Activated naive CD4-positive, alpha-beta T cell treated with anti-CD3 and anti-CD28 coated beads, Interleukin-2, amount 10 ng/mL, durations not matched to agents 7 days and 5 days (primary cell): ENCODE measurements at regions not wholly inside any gene's neighbourhood (a gene's known extent, or its start where the extent isn't known, plus 50 kb on each side); places are given as distances from the start of the nearest gene placed in this dataset.

Experiments used
- CTCF ChIA-PET: fragments of 350-600 bp; sonication (Branson Sonifier 250); formaldehyde crosslinking; loops from one replicate; lab custom pipeline; 2021; ENCODE audit warnings: antibody characterized with exemption; lab: Charles Lee
- DNase-seq: peaks from one replicate; pipeline ENCODE4 v3.0.0-alpha.2; 2020
- H3K27ac Mint-ChIP-seq: one replicate; pipeline ENCODE4 v1.8.0; 2021; ENCODE audit warnings: mild to moderate bottlenecking, moderate library complexity, mixed read lengths
- H3K27me3 Mint-ChIP-seq: one replicate; pipeline ENCODE4 v1.8.0; 2021; ENCODE audit warnings: mild to moderate bottlenecking, mixed read lengths
- H3K36me3 Mint-ChIP-seq: one replicate; pipeline ENCODE4 v1.8.0; 2021; ENCODE audit warnings: mixed read lengths
- H3K4me1 Mint-ChIP-seq: one replicate; pipeline ENCODE4 v1.8.0; 2021; ENCODE audit warnings: mixed read lengths
- H3K4me3 Mint-ChIP-seq: one replicate; pipeline ENCODE4 v1.8.0; 2021; ENCODE audit warnings: mild to moderate bottlenecking, moderate library complexity, mixed read lengths
- H3K9me3 Mint-ChIP-seq: one replicate; pipeline ENCODE4 v1.8.0; 2021; ENCODE audit warnings: mixed read lengths

DNA sequence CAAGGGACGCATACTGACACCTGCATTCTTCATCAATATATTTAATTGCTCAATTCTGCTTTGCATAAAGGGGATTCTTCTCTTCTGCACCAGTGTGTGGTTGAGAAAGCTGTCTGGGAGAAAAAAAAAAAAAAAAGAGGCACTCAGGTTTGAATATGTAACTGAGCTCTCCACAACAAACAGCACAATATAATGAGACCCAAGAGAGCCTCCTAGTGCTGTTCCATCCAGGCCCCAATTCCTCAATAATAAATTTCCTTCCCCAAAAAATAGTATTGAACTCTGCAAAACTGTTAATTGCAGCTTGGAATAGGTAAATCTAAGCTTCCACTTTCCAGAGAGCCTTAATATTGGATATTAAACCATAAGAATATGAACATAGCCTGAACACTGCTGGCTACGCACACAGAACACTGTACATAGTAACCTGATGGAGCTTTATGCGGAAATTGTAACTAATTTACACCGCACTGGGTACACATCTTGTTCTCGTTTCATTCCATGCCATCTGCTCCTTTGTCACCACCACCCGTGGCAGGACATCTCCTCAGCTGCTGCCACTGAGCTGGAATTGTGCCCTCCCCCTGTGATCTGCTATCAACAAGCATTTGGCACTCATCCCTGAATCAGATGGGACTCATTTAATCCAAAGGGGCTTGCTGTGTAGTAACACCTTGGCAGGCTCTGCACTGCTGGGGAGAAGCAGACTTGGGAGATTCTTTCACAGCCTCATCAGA lies 272.0 kb downstream of the HHIPL2 start:
- H3K27me3 Mint-ChIP-seq, result no peaks in the 10 kb centered on the region
- no peak overlapping the region for H3K4me3 Mint-ChIP-seq
- DNase-seq, result no peak
- H3K36me3 Mint-ChIP-seq, result no peaks in the 10 kb centered on the region
- H3K4me1 Mint-ChIP-seq, result no peaks in the 10 kb centered on the region
- H3K27ac Mint-ChIP-seq, result no peak overlapping the region
- H3K9me3 Mint-ChIP-seq, result no peaks in the 10 kb centered on the region
- CTCF ChIA-PET, result interaction anchor here (0.7 kb wide), 1 partner anchor 811 kb away, joined by 4 read pairs; no protein-coding TSS in a partner anchor

- no peak for DNase-seq
- Mint-ChIP-seq H3K36me3 (no peaks in the 10 kb centered on the region), H3K4me1 (no peaks in the 10 kb centered on the region), H3K27me3 (no peaks in the 10 kb centered on the region), H3K9me3 (no peaks in the 10 kb centered on the region), H3K27ac (no peak overlapping the region), H3K4me3 (no peak overlapping the region)
- CTCF ChIA-PET, result interaction anchor here (0.7 kb wide), 1 partner anchor 812 kb away, joined by 4 read pairs; no protein-coding TSS in a partner anchor
These were observed 272.7 kb downstream of the HHIPL2 start for GRCh38 chr1:222275001-222275728.

- H3K9me3 Mint-ChIP-seq, result no peaks in the 10 kb centered on the region
- no peaks in the 10 kb centered on the region for H3K36me3 Mint-ChIP-seq
- CTCF ChIA-PET, result no interaction called here
- no peaks in the 10 kb centered on the region for H3K4me1 Mint-ChIP-seq
- DNase-seq, result no peak
- H3K27ac Mint-ChIP-seq, result no peak overlapping the region
- no peaks in the 10 kb centered on the region for H3K27me3 Mint-ChIP-seq
- H3K4me3 Mint-ChIP-seq, result no peak overlapping the region
These were observed 281.4 kb downstream of the HHIPL2 start for GRCh38 chr1:222266223-222267196.

DNA sequence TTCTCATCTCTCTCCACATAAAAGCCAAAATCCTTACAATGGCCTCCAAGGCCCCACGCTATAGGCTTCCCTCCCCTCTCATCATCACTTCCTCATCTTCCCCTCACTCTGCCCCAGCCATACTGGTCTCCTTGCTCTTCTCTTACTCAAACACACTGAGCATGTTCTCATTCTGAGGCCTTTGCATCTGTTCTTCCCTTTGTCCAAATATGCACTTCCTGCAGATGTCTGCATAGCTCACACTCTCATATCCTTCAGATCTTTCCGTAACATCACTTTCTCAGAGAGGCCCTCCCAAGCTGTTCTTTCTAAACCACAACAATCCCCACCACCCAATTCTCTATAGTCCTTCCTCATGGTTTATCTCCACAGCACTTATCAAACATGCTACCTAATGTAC lies 284.1 kb downstream of the HHIPL2 start:
- CTCF ChIA-PET, result no interaction called here
- DNase-seq, result no peak
- Mint-ChIP-seq H3K27ac (no peak overlapping the region), H3K36me3 (no peaks in the 10 kb centered on the region), H3K9me3 (no peaks in the 10 kb centered on the region), H3K4me1 (no peaks in the 10 kb centered on the region), H3K27me3 (no peaks in the 10 kb centered on the region), H3K4me3 (no peak overlapping the region)

GRCh38 chr1:222257027-222257426 lies 290.9 kb downstream of the HHIPL2 start:
- CTCF ChIA-PET, result no interaction called here
- DNase-seq, result no peak
- Mint-ChIP-seq H3K9me3 (no peaks in the 10 kb centered on the region), H3K27ac (no peak overlapping the region), H3K27me3 (no peaks in the 10 kb centered on the region), H3K36me3 (no peaks in the 10 kb centered on the region), H3K4me3 (no peak overlapping the region), H3K4me1 (no peaks in the 10 kb centered on the region)

GRCh38 chr1:222256058-222256457 lies 291.8 kb downstream of the HHIPL2 start:
- DNase-seq, result no peak
- no peaks in the 10 kb centered on the region for H3K9me3 Mint-ChIP-seq
- H3K4me3 Mint-ChIP-seq, result no peak overlapping the region
- H3K27ac Mint-ChIP-seq, result no peak overlapping the region
- H3K27me3 Mint-ChIP-seq, result no peaks in the 10 kb centered on the region
- no peaks in the 10 kb centered on the region for H3K4me1 Mint-ChIP-seq
- H3K36me3 Mint-ChIP-seq, result no peaks in the 10 kb centered on the region
- CTCF ChIA-PET, result interaction anchor here (0.6 kb wide), 1 partner anchor 798 kb away, joined by 4 read pairs; no protein-coding TSS in a partner anchor

GRCh38 chr1:222252788-222253187 lies 295.1 kb downstream of the HHIPL2 start:
- H3K9me3 Mint-ChIP-seq, result no peaks in the 10 kb centered on the region
- H3K4me1 Mint-ChIP-seq, result no peaks in the 10 kb centered on the region
- H3K27me3 Mint-ChIP-seq, result no peaks in the 10 kb centered on the region
- H3K4me3 Mint-ChIP-seq, result no peak overlapping the region
- CTCF ChIA-PET, result no interaction called here
- H3K36me3 Mint-ChIP-seq, result no peaks in the 10 kb centered on the region
- no peak overlapping the region for H3K27ac Mint-ChIP-seq
- DNase-seq, result no peak

- Mint-ChIP-seq H3K36me3 (no peaks in the 10 kb centered on the region), H3K4me1 (no peaks in the 10 kb centered on the region), H3K9me3 (no peaks in the 10 kb centered on the region), H3K4me3 (no peak overlapping the region), H3K27me3 (no peaks in the 10 kb centered on the region), H3K27ac (no peak overlapping the region)
- no peak for DNase-seq
- CTCF ChIA-PET, result no interaction called here
These were observed 296.1 kb downstream of the HHIPL2 start for GRCh38 chr1:222251847-222252246.

GRCh38 chr1:222250376-222250775 lies 297.5 kb downstream of the HHIPL2 start:
- H3K4me3 Mint-ChIP-seq, result no peak overlapping the region
- no peaks in the 10 kb centered on the region for H3K36me3 Mint-ChIP-seq
- no peak overlapping the region for H3K27ac Mint-ChIP-seq
- no peak for DNase-seq
- no peaks in the 10 kb centered on the region for H3K27me3 Mint-ChIP-seq
- H3K4me1 Mint-ChIP-seq, result no peaks in the 10 kb centered on the region
- no peaks in the 10 kb centered on the region for H3K9me3 Mint-ChIP-seq
- CTCF ChIA-PET, result no interaction called here

DNA sequence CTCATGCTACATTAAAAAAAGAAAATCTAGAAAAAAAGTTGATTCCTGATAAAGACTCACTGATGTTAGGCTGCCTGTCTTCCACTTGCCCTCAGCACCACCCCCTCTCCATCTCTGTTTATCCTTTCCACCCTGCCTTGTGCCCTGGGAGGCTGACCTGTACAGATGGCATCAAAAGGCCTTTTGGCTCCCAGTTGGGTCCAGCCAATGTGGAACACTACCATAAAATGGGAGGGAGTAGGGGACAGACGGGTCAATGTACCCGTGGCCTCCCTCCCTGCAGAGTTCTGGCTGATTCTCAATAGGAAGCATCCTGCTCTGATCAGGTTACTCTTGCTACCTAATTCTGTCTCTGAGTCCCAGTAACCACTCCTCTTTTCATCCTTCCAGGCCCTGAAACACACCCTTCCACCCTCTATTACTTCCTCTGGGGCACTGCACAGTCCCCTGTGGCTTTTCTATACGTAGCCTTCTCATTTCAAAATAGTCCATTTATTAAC lies 300.0 kb downstream of the HHIPL2 start:
- CTCF ChIA-PET, result no interaction called here
- no peak for DNase-seq
- Mint-ChIP-seq H3K36me3 (no peaks in the 10 kb centered on the region), H3K9me3 (no peaks in the 10 kb centered on the region), H3K4me3 (no peak overlapping the region), H3K27ac (no peak overlapping the region), H3K4me1 (no peaks in the 10 kb centered on the region), H3K27me3 (no peaks in the 10 kb centered on the region)

DNA sequence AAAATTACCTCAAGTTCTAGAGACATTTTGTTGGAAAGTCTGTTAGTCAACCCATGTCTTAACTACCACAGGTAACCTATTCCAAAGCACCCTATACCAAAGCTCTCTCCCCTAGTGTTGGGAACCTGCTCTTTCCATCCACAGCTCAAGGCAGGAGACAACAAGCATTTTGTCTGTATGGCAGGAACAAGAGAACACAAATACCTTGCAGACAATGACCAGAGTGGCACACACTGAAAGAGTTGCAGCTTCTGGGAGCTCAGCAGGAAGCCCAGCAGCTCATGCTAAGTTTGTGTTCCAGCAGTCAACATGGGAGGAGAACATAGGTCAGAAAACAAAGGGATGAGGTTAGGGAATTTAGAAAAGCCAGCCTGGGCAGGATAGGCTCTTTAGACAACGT lies 300.8 kb downstream of the HHIPL2 start:
- no peak for DNase-seq
- H3K9me3 Mint-ChIP-seq, result no peaks in the 10 kb centered on the region
- CTCF ChIA-PET, result no interaction called here
- no peak overlapping the region for H3K4me3 Mint-ChIP-seq
- no peak overlapping the region for H3K27ac Mint-ChIP-seq
- no peaks in the 10 kb centered on the region for H3K27me3 Mint-ChIP-seq
- no peaks in the 10 kb centered on the region for H3K4me1 Mint-ChIP-seq
- H3K36me3 Mint-ChIP-seq, result no peaks in the 10 kb centered on the region

- Mint-ChIP-seq H3K4me3 (no peak overlapping the region), H3K9me3 (no peaks in the 10 kb centered on the region), H3K27me3 (no peaks in the 10 kb centered on the region), H3K36me3 (no peaks in the 10 kb centered on the region), H3K27ac (no peak overlapping the region), H3K4me1 (no peaks in the 10 kb centered on the region)
- DNase-seq, result no peak
- CTCF ChIA-PET, result no interaction called here
These were observed 304.0 kb downstream of the HHIPL2 start for GRCh38 chr1:222243902-222244301.

GRCh38 chr1:222242492-222242891 lies 305.4 kb downstream of the HHIPL2 start:
- H3K9me3 Mint-ChIP-seq, result no peaks in the 10 kb centered on the region
- H3K36me3 Mint-ChIP-seq, result no peaks in the 10 kb centered on the region
- no peaks in the 10 kb centered on the region for H3K27me3 Mint-ChIP-seq
- DNase-seq, result no peak
- no peak overlapping the region for H3K4me3 Mint-ChIP-seq
- H3K4me1 Mint-ChIP-seq, result no peaks in the 10 kb centered on the region
- no peak overlapping the region for H3K27ac Mint-ChIP-seq
- CTCF ChIA-PET, result no interaction called here

- no peak for DNase-seq
- H3K9me3 Mint-ChIP-seq, result no peaks in the 10 kb centered on the region
- no peaks in the 10 kb centered on the region for H3K36me3 Mint-ChIP-seq
- H3K27ac Mint-ChIP-seq, result no peak overlapping the region
- CTCF ChIA-PET, result no interaction called here
- no peak overlapping the region for H3K4me3 Mint-ChIP-seq
- no peaks in the 10 kb centered on the region for H3K4me1 Mint-ChIP-seq
- no peaks in the 10 kb centered on the region for H3K27me3 Mint-ChIP-seq
These were observed 306.5 kb downstream of the HHIPL2 start for GRCh38 chr1:222241410-222241809.
